HG02938 (cell line): ENCODE measurements at regions not wholly inside any gene's neighbourhood (a gene's known extent, or its start where the extent isn't known, plus 50 kb on each side); places are given as distances from the start of the nearest gene placed in this dataset.
"Not testable (repeated sequence)": the region's sequence is repeated elsewhere in the genome, so short reads cannot be mapped to it uniquely, and the experiment has no call there.

Experiments used
- ATAC-seq: cut with Tn5 transposase; IDR thresholded peaks from one replicate; pipeline ENCODE4 v1.9.1; 2021; ENCODE audit warnings: mild to moderate bottlenecking, moderate library complexity; ENCODE audit not compliant: unreplicated experiment

GRCh38 chr3:106296062-106296461, 427.2 kb upstream of the CBLB start:
- no peak for ATAC-seq

DNA sequence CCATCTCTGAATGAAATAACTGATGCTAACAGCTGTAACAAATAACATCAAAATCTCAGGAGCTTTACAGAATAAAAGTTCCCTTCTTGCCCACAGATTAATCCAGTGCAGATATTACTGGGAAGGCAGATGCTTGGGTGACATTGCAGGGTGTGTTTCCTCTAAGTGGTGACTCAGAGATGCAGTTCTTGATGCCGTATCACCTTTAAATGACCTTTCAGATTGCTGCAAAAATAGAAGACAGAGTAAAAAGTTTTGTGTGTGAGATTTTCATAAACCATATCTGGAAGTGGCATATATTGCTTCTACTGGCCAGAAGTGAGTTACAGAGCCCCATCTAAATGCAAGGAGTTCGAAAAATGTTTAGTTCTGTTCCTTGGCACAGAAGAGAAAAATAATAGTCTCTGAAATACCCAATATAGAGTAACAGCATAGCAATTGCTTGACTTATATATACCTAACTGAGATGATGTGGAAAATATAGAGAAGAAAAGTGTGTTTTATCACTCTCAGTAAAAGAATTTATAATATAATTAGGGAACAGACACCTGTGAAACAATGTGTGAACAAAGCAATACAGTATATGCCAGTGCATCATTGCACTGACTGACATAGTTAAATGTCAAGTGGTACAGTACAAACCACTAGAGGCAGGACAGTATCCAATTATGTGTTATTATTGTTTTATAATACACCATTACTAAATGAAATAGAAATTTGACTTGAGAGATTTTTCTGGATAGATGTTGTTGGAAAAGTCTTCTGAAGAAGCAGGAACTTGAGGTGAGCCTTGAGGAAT, 430.7 kb upstream of the CBLB start:
- peak; percentile 56 for ATAC-seq

GRCh38 chr3:106302451-106303221, 433.8 kb upstream of the CBLB start:
- peak; percentile 96 for ATAC-seq

GRCh38 chr3:106303766-106304165, 435.0 kb upstream of the CBLB start:
- ATAC-seq, result no peak

- no peak for ATAC-seq
These were observed 436.3 kb upstream of the CBLB start for GRCh38 chr3:106305127-106305526.

- ATAC-seq, result no peak
These were observed 437.1 kb upstream of the CBLB start for GRCh38 chr3:106305882-106306435.

DNA sequence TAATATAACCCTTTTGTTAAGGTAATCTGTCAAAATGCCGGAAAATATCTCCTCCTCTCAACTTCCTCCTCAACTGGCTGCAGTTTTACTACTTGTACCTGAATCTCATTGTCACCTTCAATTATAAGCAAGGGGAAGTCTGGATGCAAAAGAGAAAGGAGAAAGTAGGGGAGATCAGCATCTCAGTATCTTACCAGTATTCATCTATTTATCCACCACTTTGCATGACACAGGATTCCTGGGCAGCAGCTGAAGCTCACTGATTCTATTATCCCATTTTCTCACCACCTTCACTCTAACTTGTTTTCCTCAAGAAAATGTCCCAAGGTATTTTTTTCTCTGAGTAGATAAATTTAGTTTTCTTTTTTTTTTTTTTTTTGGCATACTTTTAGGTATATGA, 440.5 kb upstream of the CBLB start:
- no peak for ATAC-seq

DNA sequence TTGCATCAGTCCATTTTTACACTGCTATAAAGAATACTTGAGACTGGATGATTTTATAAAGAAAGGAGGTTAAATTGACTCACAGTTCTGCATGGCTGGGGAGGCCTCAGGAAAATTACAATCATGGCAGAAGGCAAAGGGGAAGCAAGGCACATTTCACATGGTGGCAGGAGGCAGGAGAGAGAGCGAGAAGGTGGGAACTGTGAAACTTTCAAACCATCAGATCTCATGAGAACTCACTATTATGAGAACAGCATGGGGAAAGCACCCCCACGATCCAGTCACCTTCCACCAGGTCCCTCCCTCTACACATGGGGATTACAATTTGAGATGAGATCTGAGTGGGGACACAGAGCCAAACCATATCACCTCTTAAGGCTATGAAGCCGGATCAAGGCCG, 441.0 kb upstream of the CBLB start:
- ATAC-seq, result not testable (repeated sequence)

- no peak for ATAC-seq
These were observed 448.6 kb upstream of the CBLB start for GRCh38 chr3:106317141-106318055.

- ATAC-seq, result not testable (repeated sequence)
These were observed 452.6 kb upstream of the CBLB start for GRCh38 chr3:106321438-106321837.

GRCh38 chr3:106323586-106323985, 454.8 kb upstream of the CBLB start:
- no peak for ATAC-seq

- no peak for ATAC-seq
These were observed 458.3 kb upstream of the CBLB start for GRCh38 chr3:106326941-106327695.

- no peak for ATAC-seq
These were observed 458.8 kb upstream of the CBLB start for GRCh38 chr3:106327696-106328025.

DNA sequence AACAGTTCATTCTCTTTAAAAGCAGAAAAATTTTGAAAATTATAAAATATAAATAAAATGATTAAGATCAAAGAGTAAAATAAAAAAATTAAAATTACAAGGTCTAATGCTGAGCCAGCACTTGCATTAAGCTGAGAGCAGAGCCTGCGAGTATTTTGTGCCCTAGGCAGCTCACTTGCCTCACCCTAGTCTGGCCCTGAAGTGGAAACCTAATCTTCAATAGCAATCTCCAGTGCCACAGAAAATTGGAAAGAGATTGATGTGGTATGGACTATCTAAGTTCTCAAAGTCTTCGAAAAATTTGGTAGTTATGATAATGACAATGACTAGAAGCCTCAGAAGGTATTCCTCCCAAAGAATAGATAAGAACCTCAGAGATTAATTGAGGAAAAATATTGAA, 459.4 kb upstream of the CBLB start:
- no peak for ATAC-seq

DNA sequence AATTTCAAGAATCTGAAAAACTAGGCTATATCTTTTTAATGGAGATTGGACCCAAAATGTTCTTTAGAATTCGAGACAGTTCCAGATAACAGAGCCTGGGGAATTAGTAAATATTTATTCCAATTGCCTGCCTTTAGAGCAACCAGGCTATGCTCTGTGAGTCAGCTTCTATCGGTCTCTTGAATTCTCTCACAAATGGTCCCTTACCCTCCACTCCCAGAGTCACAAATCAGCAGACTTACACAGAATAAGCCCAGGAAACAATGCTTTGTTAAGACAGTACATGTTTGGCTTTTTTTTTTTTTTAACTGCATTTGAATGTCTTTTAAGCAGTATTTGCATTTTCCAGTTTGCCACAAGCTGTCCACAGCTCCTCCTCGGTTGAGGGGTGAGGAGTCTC, 460.7 kb upstream of the CBLB start:
- no peak for ATAC-seq

DNA sequence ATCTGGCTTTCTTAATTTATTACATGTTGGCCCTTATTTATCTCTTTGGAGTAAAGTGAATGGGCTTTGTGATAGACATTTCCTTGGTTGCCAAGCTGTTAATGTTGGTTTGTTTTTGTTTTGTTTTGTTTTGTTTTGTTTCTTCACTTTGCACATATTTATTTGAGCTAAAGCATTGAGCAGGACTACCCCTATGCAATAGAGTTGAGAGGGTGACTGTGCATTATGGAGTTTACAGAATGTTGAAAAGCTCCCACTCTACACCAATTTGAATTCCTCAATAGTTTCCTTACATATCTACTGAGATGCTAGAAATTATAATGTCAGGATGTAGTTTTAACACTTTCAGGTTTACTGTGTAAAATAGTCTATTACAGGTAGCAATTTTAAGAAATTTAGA, 462.8 kb upstream of the CBLB start:
- ATAC-seq, result no peak

- ATAC-seq, result peak; percentile 52
These were observed 463.3 kb upstream of the CBLB start for GRCh38 chr3:106332129-106332528.

- peak; percentile 43 for ATAC-seq
These were observed 464.1 kb upstream of the CBLB start for GRCh38 chr3:106332884-106333283.

GRCh38 chr3:106333911-106334618, 465.3 kb upstream of the CBLB start:
- ATAC-seq, result peak; percentile 42

GRCh38 chr3:106336619-106337018, 467.8 kb upstream of the CBLB start:
- ATAC-seq, result no peak
